NT2/D1 (cell line): ENCODE measurements at regions not wholly inside any gene's neighbourhood (a gene's known extent, or its start where the extent isn't known, plus 50 kb on each side); places are given as distances from the start of the nearest gene placed in this dataset.

ENCODE experiments used
- DNase-seq: peaks from one replicate; pipeline ENCODE4 v3.0.0-alpha.2; 2011; ENCODE audit warnings: low read depth, low spot score
- H3K27me3 ChIP-seq: 2 replicates; pipeline ENCODE4 v1.6.0; 2011; ENCODE audit warnings: mild to moderate bottlenecking; ENCODE audit not compliant: insufficient read length, insufficient read depth
- H3K36me3 ChIP-seq: 2 replicates; pipeline ENCODE4 v1.6.1; 2011; ENCODE audit warnings: mild to moderate bottlenecking, low read length, mixed read lengths; ENCODE audit not compliant: insufficient read depth, insufficient read length
- H3K4me1 ChIP-seq: 2 replicates; pipeline ENCODE4 v1.5.1; 2011; ENCODE audit not compliant: insufficient read depth, insufficient read length
- H3K4me3 ChIP-seq: 2 replicates; pipeline ENCODE4 v1.5.1; 2011; ENCODE audit warnings: low read depth; ENCODE audit not compliant: insufficient read length
- H3K9ac ChIP-seq: 2 replicates; pipeline ENCODE4 v1.6.0; 2011; ENCODE audit warnings: low read depth; ENCODE audit not compliant: insufficient read length
- H3K9me3 ChIP-seq: 2 replicates; pipeline ENCODE4 v1.5.1; 2011; ENCODE audit warnings: mild to moderate bottlenecking, low read length; ENCODE audit not compliant: insufficient read depth
- SUZ12 ChIP-seq: IDR thresholded peaks from 2 replicates; pipeline ENCODE4 v1.6.1; 2011; ENCODE audit not compliant: insufficient read length, insufficient read depth; ENCODE audit errors: extremely low read depth
- YY1 ChIP-seq: IDR thresholded peaks from 2 replicates; pipeline ENCODE4 v1.6.1; 2011; ENCODE audit not compliant: insufficient read length, insufficient read depth
- ZNF274 ChIP-seq: IDR thresholded peaks from 2 replicates; pipeline ENCODE4 v1.6.1; 2011; ENCODE audit warnings: mild to moderate bottlenecking, low read depth, low read length

DNA sequence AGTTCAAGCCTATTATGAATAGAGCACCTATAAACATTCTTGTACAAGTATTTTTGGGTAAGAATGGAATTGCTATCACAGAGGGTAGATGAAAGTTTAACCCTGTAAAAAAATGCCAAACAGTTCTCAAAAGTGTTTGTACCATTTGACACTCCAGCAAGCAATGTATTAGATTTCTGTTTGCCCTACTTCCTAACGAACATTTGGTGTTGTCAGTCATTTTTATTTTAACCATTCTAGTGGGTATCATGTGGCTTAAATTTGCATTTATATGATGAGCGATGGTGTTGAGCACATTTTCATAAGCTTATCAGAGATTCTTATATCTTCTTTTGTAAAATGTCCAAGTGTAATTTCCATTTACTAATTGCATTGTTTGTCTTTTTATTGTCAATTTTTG lies 608.2 kb upstream of the ACVR2A start:
- Histone ChIP-seq H3K9me3 (no peaks in the 10 kb centered on the region), H3K4me1 (no peaks in the 10 kb centered on the region), H3K9ac (no peak overlapping the region), H3K36me3 (no peaks in the 10 kb centered on the region), H3K27me3 (no peaks in the 10 kb centered on the region), H3K4me3 (no peak overlapping the region)
- DNase-seq = no peak
- TF ChIP-seq SUZ12 = no peak
- TF ChIP-seq ZNF274 = no peak
- TF ChIP-seq YY1 = no peak

DNA sequence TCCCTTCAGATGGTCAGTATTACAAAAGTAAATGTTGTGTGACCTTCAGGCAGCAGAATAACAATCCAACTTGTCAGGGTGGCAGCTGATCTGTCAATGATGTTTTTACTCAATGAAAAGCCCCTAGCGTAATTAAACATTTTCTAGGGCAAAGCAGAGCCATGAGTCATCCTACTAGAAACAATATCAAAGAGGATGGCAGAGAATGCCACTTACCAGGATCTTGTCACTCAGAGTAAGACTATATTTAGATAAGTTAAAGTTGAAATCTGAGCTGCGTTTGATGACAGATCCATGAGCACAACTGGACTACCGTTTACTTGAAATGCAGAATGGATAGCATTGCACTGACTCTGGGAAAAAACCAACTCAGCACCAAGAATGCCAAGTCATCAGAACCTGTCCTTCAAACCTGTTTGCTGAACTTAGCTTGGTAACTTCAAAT lies 612.6 kb upstream of the ACVR2A start:
- H3K9ac ChIP-seq = no peak overlapping the region

DNA sequence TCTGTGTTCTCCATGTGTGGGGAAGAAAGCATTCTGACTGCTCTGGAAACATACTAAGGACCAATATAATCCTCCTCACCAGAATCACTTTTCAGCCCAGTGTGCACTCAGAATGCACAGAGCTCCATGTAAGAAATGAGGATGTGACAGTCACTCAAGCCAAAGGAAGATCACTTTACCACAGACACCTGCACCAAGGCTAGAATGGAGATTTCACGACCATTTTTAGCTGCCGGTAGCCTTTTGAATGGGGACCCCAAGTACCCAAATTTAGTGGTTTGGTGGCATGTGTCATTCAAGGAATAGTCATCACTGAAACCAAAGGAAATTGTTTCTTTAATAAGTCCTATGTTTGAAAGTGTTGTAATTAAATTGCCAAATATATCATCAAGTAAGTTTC lies 613.2 kb upstream of the ACVR2A start:
- Histone ChIP-seq H3K36me3 (no peaks in the 10 kb centered on the region), H3K9me3 (no peaks in the 10 kb centered on the region), H3K4me1 (no peaks in the 10 kb centered on the region), H3K9ac (no peak overlapping the region), H3K4me3 (no peak overlapping the region), H3K27me3 (no peaks in the 10 kb centered on the region)
- no peak for DNase-seq
- TF ChIP-seq ZNF274 = no peak
- no peak for TF ChIP-seq SUZ12
- TF ChIP-seq YY1 = no peak

More for the DNA sequence above, 612.6 kb upstream of the ACVR2A start:
- Histone ChIP-seq H3K4me3 (no peak overlapping the region), H3K4me1 (no peaks in the 10 kb centered on the region), H3K27me3 (no peaks in the 10 kb centered on the region), H3K36me3 (no peaks in the 10 kb centered on the region), H3K9me3 (no peaks in the 10 kb centered on the region)
- DNase-seq = no peak
- TF ChIP-seq ZNF274 (no peak), SUZ12 (no peak), YY1 (no peak)

DNA sequence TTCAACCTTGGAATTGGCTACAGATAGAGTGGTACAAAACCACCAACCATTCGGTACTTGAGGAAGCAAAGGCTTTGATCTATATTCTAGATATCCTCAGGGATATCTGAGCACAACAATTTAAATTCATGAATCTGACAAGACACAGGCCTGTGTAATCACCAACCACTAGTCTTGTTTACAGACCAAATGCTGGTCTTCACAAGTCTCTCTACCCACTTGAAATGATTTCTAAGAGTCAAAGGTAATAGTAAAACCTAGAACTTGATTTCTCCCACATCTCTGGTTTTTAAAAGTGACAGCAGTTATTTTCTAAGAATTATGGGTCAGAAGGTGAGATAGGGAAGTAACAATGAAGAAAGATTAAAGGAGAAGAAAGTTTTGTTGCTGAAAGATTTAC lies 613.7 kb upstream of the ACVR2A start:
- TF ChIP-seq YY1 = no peak
- TF ChIP-seq ZNF274 = no peak
- TF ChIP-seq SUZ12 = no peak
- no peak overlapping the region for H3K4me3 ChIP-seq
- no peaks in the 10 kb centered on the region for H3K36me3 ChIP-seq
- H3K27me3 ChIP-seq = no peaks in the 10 kb centered on the region
- no peak overlapping the region for H3K9ac ChIP-seq
- H3K9me3 ChIP-seq = no peaks in the 10 kb centered on the region
- no peaks in the 10 kb centered on the region for H3K4me1 ChIP-seq
- no peak for DNase-seq

DNA sequence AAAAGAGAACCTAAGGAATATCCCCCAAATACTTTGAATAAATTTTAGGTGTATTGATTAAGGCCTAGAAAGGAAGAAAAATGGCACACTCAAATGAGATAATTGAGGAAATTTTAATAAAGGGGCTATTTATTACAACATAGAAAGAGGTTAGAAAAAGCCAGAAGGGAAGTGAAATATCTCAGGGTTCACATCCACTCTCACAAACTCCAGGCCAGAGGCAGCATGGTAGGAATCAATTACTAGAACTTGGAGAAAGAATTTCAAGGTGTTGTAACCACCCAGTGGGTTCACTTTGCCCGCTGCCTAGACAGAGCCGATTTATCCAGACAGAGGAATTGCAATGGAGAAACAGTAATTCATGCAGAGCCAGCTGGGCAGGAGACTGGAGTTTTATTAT lies 617.5 kb upstream of the ACVR2A start:
- Histone ChIP-seq H3K27me3 (no peaks in the 10 kb centered on the region), H3K9ac (no peak overlapping the region), H3K36me3 (no peaks in the 10 kb centered on the region), H3K9me3 (no peaks in the 10 kb centered on the region), H3K4me1 (no peaks in the 10 kb centered on the region), H3K4me3 (no peak overlapping the region)
- no peak for DNase-seq
- TF ChIP-seq SUZ12 (no peak), ZNF274 (no peak), YY1 (no peak)

DNA sequence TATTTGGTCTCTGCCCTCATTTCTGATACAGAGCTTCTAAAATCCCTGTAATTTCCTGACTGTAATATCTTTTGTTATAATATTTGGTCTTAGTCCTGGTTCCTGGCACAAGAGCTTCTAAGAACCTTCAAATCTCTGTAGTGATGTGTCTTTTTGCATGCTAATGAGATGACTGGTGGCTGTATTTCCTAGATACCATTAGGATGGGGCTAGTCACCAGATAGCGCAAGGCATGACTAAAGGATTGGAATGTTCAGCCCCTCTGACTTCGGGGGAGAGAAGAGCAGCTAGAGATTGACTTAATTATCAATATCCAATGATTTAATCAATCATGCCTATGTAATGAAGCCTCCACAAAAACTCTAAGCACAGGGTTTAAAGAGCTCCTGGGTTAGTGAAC lies 620.8 kb upstream of the ACVR2A start:
- no peaks in the 10 kb centered on the region for H3K4me1 ChIP-seq
- no peak overlapping the region for H3K9ac ChIP-seq
- TF ChIP-seq ZNF274 (no peak), SUZ12 (no peak), YY1 (no peak)
- H3K4me3 ChIP-seq = no peak overlapping the region
- H3K9me3 ChIP-seq = no peaks in the 10 kb centered on the region; the same call in 1 of the 2 replicates
- no peaks in the 10 kb centered on the region for H3K36me3 ChIP-seq
- H3K27me3 ChIP-seq = no peaks in the 10 kb centered on the region
- DNase-seq = peak; percentile 15

DNA sequence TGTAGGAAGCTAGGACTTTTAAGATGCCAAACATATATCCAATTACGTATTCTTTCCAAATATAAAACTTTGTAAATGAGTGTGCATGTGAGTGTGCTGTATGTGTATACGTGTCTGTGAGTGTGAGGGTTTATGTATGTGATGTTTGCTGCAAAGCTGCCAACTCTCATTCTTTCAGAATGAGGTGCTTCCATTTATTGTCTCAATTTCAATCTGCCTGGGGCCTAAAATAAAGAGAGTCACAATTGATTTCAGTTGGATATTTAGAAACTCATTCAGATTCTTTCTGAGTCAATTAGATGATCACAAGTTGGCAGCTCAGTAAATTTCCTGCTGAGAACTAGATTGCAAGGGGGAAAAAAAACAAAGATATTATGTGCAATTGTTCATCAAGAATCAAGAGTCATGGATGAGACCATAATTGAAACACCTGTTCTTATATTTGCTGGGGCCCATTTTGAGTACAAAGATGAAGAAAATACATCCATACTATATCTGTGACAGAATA lies 621.2 kb upstream of the ACVR2A start:
- no peak for DNase-seq
- no peaks in the 10 kb centered on the region; the same call in 1 of the 2 replicates for H3K9me3 ChIP-seq
- no peaks in the 10 kb centered on the region for H3K27me3 ChIP-seq
- no peaks in the 10 kb centered on the region for H3K4me1 ChIP-seq
- no peak overlapping the region for H3K4me3 ChIP-seq
- TF ChIP-seq SUZ12 (no peak), YY1 (no peak), ZNF274 (no peak)
- H3K9ac ChIP-seq = no peak overlapping the region
- no peaks in the 10 kb centered on the region for H3K36me3 ChIP-seq

DNA sequence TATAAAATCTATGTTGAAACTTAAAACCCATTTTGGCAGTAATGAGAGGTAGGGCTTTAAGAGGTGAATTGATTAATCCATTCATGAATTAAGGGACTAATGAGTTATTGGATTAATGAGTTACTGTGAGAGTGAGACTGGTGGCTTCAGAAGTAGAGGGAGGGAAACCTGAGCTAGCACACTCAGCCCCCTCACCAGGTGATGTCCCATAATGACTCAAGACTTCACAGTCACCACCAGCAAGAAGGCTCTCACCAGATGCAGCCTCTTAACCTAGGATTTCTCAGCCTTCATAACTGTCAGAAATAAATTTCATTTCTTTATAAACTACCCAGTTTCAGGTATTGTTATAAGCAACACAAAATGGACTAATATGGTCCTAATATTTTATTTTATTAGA lies 621.7 kb upstream of the ACVR2A start:
- no peak for DNase-seq
- Histone ChIP-seq H3K9me3 (no peaks in the 10 kb centered on the region; the same call in 1 of the 2 replicates), H3K9ac (no peak overlapping the region), H3K27me3 (no peaks in the 10 kb centered on the region), H3K36me3 (no peaks in the 10 kb centered on the region), H3K4me3 (no peak overlapping the region), H3K4me1 (no peaks in the 10 kb centered on the region)
- TF ChIP-seq YY1 = no peak
- no peak for TF ChIP-seq ZNF274
- no peak for TF ChIP-seq SUZ12
